NOMO-1 treated with dmso at 0.1 percent for 144 hours (cell line): ENCODE measurements at regions not wholly inside any gene's neighbourhood (a gene's known extent, or its start where the extent isn't known, plus 50 kb on each side); places are given as distances from the start of the nearest gene placed in this dataset.
"Not testable (repeated sequence)": the region's sequence is repeated elsewhere in the genome, so short reads cannot be mapped to it uniquely, and the experiment has no call there.

Experiments
- DNase-seq: peaks from one replicate; lab custom pipeline; 2025; ENCODE audit not compliant: unreplicated experiment; lab: John Stamatoyannopoulos, UW

DNA sequence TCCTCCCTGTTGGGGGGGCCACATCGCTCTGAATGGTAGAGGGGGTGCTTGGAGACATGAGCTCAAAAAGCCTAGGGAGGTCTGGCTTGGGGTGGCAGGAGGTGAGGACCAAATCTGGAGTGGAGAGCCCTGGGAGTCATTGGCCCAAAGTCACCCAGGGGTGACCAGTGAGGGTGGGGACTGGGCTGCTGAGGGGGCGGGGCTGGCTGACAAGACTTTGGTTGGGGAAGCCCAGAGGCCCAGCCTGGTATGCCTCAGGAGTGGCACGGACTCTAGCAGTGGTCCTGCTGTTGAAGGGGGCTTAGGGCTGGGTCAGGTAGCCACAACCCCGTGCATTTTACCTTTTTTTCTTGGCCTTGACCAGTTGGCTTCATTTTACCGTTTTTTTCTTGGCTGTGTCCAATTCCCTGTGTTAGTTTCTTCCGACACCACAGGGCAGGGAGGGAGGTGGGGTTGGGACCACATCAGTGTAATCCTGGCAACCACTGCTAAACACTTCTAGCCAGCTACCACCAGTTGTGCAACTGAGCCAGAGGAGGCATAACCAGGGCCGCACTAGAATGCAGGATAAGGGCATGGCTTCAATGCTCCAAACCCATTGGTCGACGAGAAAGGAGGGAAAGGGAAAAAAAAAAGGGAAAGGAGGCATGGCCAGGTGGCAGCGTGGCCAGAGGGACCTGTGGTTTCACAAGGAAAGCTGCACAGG is 105.3 kb upstream of the C2CD4B start:
- no peak for DNase-seq

DNA sequence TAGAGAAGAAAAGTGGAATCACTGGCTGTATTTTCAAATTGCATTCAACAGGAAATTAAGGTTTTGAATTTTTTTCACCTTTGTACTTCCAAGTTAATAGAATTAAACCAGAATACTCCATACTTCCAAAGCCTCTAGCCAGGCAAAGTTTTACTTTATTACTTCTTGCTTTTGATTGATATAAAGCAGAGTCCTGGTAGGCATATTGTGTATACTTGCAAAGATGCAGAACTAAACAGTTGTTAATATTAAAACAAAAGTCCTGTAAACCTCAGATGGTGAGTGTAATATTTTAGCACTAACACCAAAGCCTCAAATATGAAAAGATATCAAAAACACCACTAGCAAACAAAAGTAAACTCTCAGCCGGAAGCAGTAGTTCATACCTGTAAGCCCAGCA is 107.2 kb upstream of the C2CD4B start:
- DNase-seq: no peak

DNA sequence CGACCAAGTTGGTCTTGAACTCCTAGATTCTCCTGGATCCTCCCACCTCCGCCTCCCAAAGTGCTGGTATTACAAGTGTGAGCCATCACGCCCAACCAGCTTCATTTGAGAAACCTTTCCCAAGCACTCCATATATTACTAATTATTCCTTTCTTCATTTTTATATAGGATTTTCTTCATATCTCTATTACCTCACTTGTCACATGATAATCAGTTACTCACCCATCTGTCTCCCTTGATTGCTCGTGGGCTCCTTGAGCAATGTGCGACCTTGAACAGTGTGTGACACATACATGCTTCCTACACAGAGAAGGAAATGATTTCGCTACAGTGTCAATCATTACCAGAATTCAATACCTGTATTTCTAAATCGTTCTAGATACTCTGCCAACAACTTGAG is 110.7 kb upstream of the C2CD4B start:
- DNase-seq: no peak

DNA sequence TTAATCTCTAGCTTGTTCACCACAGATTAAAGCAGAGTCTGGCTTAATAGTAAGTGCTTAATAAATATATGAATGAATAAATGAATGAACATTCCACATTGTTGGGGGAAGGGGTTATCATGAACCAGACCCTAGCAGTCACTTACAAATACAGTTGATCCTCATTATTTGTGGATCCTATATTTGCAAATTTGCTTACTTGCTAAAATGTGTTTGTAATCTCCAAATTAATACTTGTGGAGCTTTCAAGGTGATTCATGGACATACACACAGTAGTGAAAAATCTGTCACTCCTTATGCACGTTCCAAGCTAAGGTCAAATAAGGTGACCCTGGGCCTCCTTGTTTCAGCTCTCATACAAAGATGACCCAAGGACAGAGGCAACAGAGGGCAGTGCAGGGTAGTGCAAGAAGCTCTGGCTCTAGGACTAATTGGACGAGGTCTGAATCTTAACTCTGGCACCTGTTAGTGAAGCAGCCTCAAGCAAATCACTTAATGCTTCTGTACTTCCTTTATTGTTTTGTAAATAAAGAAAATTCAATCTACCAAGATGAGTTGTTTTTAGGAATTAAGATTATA is 112.8 kb upstream of the C2CD4B start:
- no peak for DNase-seq

DNA sequence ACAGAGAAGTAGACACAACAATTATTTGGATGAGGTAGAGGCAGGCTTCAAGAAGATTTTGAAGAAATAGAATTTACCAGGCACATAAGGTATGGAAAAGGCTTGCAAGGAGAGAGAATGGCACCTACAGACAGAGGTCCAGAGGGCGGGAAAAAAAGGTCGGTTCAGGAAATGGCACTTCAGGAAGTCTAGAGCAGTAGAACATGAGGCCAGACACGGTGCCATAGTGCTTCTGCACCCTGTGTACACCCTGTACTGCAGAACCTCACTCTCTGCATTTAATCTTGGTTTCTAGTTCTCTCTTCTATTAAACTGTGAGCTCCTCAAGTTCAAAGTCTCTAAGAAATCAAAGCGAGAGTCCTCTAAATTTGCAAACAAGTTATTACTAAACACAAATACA is 113.4 kb upstream of the C2CD4B start:
- no peak for DNase-seq

DNA sequence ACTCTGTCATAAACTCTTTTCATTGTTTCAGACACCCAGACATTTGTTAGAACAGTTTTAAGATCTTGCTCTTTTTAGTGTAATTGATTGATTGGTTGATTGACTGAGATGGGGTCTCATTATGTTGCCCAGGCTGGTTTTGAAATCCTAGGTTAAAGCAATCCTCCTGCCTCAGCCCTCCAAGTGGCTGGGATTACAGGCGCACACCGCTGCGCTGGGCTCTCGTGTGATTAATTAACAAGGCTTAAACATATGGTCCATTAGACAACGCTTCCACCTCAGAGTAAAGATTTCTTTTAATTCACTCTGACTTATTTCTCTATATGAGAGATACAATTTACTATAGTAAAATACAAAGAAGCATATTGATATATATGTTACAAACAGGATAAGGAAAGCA is 114.0 kb upstream of the C2CD4B start:
- DNase-seq: no peak

DNA sequence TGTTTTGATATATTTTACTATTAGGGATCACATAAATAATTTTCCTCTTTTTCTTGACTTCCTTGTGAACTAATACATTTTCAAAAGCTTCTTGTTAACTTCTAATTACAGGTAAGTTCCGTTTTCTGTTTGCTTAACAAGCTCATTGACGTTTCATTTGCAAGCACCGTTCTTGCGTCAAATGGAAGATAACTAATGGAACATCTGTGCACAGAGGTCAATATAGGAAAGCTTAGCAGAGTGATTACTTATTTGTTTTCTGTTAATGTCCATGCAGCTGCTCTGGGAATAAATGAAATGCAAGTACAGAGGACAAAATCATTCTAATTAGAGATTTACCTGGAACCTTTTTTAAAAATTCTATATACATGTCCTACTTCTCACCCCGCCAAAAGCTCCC is 115.5 kb upstream of the C2CD4B start:
- no peak for DNase-seq

DNA sequence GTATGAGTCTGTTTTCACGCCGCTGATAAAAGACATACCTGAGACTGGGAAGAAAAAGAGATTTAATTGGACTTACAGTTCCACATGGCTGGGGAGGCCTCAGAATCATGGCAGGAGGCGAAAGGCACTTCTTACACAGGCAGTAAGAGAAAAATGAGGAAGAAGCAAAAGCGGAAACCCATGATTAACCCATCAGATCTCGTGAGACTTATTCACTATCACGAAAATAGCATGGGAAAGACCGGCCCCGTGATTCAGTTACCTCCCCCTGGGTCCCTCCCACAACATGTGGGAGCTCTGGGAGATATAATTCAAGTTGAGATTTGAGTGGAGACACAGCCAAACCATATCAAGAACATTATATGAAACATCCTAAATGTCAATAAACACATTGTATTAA is 116.7 kb upstream of the C2CD4B start:
- DNase-seq: not testable (repeated sequence)

DNA sequence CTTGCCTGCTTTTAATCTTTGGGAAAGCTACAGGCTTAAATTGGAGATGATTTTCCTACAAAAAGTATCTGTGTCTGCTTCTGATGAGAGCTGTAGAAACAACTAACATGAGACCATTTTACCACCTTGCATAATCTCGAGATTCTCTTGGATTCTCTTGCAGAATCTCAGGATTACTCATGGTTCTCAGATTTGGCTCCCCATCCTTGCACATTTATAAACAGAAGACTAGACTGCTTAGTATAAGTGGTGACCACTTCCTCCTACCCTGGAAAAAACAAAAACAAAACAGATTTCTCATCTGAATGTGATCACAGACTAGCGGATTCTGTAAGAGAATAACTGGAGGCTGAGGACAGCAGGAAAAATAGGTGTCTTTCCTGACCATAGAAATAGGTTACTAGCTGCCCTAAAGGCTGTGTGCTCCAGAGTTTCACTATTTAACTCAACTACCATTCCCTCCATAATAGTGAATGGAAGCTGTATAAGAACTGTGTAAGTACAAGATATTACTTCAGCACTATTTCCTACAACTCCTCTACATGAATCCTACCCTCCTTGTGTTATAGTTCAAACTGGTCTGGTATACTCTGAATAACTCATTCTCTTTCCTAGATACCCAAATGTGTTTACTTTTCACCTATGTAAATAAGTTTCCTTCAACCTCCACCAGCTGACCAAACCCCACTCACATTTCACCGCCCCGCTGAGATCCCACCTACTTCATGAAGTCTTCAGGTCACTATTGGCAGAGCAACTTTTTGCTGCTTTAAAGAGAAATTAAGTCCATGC is 122.2 kb upstream of the C2CD4B start:
- no peak for DNase-seq

DNA sequence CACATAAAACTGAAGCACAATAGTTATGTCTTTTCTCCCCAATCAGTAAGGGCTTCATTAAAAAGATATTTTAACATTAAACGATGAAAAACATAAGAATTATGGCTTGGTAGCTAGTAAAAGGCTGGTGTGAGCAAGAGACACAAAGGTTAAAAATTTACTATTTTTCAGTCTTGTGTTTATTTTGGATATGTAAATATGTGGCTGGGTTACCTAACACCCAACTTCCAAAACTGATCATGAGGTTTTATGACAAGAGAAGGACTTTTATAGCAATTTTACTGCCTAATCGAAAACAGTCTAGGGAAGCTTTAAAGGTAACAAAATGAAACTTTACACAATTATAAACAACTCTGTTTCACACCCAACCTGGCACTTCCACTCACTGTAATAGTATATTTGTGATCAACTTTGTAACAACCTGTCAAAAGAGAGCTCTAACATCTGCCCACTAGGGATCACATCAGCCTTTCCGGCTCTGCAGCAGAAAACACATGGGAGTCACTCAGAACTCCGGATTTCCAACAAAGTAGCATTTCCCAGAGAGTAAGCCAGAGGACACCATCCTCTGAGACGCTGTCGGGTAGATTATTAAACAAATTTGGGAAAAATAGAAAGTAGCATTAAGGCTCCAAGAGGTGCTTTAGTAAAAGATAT is 123.4 kb upstream of the C2CD4B start:
- DNase-seq: no peak

DNA sequence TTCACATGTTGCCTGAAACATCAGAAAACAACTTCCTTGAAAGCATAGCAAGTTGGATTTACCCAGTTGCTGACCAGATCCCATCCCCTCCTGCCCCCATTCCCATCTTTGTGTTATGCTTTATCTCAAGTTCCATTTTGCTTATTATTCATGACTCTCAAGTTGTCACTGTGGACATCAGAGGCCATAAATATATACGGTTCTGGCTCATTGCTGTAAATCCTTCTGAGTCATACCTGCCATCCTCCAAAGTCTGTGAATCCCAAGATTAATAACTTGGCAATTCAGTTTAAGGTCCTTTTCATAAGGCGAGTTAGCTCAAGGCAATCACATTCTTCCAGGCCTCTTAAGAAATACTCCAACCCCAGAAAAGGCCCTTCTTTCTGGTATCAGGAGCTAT is 126.2 kb upstream of the C2CD4B start:
- no peak for DNase-seq

DNA sequence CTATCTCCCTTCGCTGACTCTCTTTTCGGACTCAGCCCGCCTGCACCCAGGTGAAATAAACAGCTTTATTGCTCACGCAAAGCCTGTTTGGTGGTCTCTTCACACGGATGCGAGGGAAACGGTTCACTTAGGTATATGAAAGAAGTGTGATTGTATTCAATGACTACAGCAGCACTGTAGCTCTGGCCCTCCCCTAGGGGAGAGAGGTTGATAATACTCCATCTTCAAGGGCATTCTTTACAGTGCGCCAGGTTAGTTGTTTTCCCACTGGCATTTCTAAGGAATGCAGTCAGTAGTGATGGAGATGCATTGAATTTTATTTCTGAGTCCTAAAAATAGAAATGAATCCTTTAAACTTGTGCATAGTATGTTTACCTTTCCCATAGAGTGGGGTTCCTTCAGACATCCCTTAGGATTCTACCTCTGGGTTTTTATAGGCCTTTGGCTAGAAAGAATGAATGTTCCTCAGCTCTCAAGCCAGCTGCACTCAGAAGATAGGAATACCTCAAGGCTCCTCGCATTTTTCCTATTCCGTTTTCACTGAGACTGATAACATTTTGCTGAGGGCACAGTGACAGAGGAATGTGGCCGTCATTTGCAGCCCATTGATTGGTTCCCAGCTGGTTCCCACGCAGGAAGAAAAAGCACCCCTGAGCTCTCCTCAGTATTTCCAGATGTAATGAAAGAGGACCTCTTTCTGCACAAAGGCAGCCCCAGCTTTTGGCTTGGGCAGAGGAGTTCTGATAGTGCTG is 131.8 kb upstream of the C2CD4B start:
- DNase-seq: no peak

DNA sequence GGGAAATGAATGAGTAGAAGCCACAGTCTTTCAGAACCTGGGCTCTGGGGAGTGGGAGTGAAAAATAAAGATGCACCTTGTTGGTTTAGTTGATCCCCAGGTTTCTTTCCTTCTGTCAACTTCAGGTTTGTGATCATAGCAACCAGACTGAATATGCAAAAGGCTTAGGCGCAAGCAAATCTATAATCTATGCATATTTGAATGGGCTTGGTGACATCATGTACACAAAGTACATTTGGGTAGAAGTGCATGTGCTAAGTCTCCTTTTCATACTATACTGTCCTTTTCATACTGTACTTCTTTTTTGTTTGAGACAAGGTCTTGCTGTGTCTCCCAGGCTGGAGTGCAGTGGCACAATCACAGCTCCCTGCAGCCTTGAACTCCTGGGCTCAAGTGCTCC is 132.4 kb upstream of the C2CD4B start:
- no peak for DNase-seq

DNA sequence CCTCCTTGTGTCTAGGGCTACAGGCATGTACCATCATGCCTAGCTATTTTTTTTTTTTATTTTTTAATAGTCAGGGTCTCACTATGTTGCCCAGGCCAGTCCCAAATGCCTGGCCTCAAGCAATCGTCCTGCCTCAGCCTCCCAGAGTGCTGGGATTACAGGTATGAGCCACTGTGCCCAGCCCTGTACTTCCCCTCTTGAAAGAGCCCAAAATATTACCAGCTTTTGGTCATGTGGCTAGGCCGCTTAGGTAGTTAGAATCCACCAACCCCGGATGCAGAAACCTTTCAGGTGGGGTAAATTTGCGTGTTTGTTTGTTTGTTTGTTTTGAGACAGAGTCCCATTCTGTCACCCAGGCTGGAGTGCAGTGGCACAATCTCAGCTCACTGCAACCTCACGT is 132.8 kb upstream of the C2CD4B start:
- no peak for DNase-seq

DNA sequence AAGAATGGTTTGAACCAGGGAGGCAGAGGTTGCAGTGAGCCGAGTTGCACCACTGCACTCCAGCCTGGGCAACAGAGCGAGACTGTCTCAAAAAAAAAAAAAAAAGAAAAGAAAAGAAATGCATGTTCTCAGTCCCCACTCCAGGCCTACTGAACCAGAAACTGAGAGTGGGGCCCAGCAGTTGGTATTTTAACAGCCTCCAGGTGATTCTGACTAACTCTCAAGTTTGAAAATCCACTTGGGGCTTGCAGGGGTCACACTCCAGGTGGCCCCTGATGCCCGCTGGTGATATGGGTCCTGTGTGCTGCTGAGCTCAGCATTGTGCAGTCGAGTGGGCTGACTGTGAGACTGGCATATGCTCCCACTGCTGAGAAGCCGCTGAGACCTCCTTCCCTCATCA is 133.7 kb upstream of the C2CD4B start:
- no peak for DNase-seq

DNA sequence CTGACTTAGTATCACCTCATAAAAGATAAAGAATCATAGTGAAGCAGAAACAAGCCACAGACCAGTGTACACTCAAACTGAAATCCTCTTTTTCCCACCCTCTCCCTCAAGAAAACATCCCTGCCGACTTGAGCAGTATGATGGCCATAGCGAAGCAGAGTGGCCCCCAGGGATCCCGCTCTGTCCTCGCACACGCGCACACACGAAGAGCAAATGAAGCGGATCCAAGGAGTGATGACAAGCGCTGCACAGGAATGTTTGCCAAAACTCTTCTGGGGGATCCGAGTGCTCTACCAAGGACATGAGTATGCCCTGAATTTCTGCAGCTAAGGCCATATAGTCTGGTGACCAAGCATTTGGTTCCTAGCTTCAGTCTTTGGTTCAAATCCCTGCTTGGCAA is 134.5 kb upstream of the C2CD4B start:
- no peak for DNase-seq

DNA sequence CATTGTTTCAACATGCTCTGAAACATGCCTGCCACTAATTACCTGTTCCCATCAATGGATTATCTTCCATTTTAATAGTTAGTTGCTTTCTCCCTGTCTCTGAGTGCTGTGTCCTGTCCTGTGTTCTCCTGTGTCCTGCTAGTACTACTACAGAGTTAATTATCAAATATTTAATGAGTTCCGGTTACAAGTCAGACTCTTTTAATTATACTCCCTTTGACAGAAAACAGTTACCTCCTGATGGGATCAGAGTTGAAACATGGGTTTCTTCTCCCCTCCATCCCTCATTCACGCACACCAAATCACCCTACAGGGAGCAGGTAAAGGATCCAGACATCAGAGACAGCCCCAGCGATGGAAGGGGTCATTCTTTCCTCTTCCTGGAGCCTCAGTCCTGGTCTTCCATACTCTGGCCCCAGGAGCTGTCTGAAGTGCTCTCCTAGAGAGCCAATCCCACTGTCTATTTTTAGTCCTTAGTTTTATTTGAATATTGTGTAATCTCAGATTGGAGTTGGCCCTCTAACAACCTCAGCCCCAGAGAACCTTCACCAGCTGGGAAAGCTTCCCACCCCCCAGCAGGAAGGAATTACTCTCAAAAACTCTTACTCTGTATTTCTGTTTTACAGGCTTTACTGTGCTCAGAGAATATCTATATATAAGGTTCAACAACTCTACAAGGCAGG is 137.0 kb upstream of the C2CD4B start:
- no peak for DNase-seq

DNA sequence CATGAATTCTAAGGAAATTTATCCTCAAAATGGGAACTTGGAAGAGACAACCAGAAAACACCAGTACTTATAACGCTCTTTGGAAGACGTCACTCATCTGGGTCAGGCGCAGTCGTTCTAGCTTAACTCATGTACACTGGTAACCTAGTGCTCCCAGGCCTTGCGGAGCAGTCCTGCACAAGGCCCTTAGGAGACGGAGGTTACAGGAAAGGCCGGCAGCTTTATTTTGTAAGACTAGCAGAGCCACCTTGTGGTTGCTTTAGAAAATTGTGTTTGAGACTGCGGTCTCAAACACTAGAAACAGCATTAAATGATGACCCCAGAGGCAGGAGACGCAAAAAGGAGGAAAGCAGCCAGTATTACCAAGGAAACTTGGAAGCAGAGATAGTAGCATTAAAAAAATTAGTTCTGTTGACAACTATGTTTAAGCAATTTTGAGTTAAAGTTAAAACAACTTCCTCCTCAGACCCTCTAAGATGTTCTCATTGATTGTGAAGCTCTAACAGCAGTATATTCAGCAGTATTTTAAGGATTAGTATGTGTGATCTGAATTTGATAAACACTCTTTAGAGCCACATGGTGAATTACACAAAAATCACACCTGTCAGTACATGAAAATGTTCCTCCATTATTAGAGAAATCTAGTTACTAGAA is 141.9 kb upstream of the C2CD4B start:
- peak; percentile 60 for DNase-seq

DNA sequence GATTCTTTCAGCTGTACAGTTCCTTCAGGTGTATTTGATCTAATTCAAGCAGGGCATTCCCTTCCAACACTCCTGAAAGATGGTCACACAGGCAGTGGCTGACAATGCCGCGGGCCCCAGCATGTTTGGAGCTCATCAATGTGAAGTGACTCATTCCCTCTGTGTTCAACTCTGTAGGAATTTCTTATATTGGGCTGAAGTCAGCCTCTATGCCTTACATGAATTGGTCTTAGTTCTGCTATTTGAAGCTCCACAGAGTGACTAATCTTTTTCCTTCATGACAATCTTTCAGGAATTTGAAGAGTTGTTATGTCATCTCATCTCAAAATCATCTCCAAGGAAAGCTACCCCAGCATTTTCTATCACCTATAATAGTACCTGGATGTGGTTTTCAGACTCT is 142.5 kb upstream of the C2CD4B start:
- no peak for DNase-seq

DNA sequence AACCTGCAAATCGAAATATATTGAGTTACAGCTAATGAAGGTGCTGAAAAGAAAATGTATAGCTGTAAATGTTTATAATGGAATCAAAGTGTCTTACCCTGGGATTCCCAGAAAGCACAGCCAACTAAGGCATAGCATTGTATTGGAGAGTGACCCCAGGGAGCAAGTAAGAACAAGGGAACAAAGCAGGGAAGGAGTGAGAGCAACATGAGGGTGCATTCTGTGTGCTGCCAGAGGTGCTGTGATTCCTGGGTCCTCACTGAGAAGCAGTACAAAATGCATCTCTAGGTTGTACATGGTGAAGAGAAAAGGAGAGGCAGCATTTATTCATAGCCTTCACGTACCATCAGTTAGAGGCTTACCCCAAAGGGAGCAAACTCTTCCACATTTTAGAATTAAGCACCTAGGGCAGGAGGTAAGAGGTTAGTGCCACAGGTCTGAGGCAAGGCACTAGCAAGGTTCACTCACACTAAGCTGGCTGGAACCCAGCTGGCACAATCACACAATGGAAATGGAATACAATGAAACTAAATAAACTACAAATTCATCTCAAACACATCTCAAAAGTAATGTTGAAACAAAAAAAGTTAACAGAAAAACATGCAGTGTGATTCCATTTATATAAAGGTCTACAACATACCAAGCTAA is 151.5 kb upstream of the C2CD4B start:
- DNase-seq: no peak
